Fibroblast of peridontal ligament (primary cell): ENCODE measurements at regions not wholly inside any gene's neighbourhood (a gene's known extent, or its start where the extent isn't known, plus 50 kb on each side); places are given as distances from the start of the nearest gene placed in this dataset.

Source experiments
- DNase-seq: peaks from one replicate; pipeline ENCODE4 v3.0.0-alpha.2; 2010; ENCODE audit errors: extremely low read depth

DNA sequence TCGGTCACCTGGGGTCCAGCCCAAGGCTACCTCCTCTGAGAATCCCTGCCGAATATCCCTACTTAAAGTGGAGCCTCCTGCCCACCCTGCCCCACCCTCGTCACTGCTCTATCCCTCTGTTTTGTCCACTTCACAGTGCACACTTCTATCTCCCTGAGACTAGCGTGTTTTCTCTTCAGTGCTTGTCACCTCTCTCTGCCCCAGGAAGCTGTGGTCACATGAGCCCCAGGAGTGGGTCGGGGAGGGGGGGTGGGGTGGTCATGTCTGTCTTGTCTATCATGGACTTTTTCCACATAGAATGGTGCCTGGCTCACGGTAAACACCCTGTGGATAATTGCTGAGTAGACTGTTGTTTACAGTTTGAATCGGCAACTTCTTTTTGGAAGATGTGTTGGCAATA, 673.6 kb downstream of the PTPRU start:
- no peak for DNase-seq

DNA sequence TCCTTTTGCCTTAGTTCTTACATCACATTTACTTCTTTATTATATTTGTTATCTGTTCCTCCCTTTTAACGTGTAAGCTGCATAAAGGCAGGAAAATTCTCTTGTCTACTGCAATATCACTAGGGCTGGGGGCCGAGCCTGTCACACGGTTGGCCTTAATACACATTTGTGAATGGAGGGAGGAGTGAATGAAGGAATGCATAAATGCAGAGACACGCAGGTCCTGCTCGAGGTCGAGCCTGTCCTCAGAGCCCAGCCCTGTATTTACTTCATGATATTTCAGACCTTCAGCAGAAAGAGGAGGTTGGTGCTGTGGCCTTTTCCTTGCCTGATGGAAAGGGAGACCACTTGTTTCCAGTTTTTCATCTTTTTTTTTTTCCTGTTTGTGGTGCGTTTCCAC, 671.3 kb downstream of the PTPRU start:
- no peak for DNase-seq

DNA sequence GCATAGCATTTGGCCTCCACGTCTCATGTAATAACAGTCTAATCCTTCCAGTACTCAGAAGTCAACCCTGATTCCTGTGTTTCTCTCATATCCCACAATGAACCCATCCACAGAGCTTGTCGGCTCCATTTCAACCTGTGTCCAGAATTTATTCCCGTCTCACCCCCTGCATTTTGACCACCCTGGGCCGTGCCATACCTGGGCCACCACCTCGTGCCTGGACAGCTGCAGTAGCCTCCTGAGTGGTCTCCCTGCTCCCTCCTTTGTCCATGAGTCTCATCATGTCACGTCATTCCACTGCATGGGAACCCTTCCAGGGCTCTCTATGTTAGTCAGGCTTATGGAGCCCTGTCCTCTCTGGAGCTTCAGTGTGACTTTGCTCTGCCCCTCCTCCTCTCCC, 670.6 kb downstream of the PTPRU start:
- DNase-seq: no peak

DNA sequence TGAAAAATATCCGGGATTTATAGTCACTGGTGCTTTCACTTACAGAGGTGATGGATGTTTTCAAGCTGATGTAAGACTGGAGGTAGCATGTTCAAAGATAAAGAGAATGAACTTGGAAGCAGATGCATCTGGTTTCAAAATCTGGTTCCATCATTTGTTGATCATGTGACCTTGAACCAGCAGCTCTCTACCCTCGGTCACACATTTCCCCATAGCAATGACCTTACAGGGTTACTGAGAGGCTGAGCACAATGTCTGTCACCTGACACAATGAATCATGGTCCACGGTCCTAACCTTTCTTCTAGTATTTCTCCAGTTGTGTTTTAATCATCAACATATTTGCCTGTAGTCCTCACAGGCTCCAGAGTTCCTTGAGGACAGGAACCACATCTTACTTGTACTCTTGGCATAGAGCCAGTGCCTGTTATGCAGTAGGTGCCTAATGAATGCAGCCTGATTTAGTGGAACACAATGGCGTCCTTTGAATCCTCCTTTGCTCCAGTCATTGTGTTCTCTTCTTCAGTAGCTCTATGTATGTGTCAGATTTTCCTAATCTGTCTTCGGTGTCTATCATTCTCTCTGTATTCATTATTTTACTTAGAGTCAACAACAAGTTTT, 667.3 kb downstream of the PTPRU start:
- DNase-seq: no peak

DNA sequence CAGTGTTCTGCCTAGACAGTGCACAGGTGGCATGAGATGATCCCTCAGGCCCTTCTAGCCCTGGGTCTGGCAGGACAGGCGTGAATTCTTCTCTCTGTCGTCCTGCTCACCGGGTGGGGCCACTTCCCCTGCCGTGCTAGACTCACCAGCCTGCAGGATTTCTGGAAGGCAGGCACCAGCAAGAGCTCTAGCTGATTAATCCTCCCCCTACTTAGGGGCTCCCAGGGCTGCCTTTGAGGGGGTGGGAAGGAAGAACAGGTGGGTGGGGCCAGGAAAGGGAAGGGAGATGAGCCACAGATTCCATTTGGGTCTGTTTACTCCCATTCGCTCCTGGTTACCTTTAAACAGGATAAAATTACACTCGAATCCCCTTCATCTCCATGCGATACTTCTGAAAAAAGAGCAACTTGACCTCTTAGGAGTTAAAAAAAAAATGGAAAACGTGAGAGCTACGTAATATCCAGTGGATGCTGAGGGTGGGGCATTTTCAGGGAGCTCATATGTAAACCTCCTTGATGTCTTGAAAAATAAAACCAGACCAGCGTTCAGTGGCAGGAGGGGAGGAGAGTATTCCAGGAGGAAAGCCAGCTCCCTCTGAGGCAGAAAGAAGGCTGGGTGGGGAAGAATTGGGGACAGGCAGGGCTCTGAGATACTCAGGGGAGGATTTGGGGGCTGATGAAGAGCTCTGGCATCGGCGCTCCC, 665.5 kb downstream of the PTPRU start:
- DNase-seq: no peak

DNA sequence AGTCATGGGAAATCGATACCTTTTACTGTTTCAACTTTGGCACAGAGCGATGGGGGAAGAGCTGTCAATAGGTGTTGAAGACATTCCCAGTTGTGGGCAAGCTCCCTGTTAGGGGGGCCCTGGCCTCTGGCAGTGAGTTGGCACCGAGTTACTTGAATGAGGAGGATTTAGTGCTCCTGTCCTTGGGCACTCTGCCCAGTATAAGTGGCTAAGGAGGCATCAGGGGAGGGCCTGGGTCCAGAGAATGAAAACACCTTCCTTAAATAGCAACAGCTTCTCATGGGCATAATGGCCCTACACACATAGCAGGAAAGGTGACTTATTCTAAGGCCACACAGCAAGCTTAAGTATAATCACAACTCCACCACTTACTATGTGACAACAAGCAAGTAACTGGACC, 664.4 kb downstream of the PTPRU start:
- DNase-seq: no peak

DNA sequence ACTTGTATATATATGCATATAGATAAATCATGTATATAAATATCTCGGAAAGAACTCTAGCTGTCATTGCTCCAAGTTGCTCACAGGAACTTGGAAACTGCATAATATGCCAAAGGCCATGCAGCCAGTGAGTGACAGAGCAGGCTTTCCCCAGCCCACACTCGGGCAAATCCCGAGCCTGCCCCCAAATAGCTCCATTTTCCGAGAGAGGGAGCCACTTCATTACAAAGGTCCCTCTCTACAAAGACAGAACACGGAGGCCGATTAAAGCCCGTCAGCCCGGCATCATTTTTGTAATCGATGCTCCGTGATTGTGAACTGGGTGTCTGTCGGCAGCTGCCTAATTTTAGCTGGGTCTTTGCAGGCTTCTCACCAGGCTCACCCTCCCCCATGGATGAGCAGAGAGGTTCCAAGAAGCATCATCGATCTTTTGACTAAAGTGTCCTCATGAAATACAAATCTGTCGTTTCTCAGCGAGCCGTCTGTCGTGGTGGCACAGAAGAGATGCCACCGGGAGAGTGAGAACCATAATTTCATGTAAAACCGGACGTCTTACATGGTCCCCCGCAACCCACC, 663.9 kb downstream of the PTPRU start:
- DNase-seq: no peak

DNA sequence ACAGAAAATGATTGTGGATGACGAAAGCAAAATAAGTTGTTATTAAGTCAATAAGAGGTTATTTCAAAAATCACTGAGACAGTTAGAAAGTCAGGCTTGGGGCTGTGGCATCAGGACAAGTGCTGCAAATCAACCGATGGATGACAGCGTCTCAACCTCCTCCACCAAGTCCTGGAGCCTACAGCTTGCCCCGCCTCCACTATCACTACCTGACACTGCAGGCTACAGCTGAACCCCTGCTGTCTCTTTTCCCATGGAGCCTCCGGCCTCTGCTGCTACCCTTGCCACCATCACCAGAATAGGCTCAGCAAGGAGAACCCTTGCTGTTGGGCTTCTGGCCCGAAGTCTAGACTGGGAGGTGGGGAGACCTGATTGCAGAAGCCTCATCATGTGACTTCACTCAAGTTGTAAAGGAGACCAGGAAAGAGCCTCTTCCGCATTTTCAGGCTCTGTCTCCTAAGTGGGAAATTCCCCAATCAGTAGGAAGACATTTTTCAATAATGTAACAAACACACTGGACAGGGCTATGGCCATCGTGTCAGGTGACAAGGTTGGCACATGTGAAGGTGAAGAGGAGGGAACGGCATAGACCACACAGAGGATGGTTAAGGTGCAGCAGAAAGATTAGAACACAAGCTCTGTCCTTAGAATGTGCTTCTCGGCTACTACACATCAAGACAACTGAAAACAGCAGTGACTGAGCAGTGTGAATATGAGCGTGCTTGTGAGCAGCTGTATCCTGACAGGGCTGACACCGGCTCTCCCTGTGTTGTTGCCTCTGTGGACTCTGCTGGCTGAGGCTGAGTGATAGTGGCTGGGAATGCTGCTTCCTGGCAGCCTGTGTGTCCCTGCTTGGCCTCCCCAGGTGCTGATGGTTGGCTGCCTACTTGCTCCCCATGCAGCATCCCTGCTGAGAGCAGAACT, 660.7 kb downstream of the PTPRU start:
- DNase-seq: no peak

DNA sequence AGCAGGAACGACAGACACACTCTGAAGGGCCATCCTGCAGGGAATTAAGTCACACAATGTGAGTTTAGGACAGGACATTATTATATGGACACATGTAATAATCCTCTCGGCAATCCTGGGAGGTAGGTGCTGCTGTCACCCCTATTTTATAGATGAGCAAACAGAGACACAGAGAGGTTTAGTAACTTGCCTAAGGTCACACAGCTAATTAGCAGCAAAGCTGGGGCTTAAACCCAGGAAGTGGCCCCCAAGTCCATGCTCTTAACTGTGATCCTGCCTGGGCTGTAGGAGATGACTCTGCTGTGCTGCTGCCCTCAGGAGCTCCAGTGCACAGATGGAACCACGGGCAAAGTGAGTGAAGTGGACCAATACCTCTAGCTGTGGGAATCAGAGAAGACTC, 660.0 kb downstream of the PTPRU start:
- no peak for DNase-seq

DNA sequence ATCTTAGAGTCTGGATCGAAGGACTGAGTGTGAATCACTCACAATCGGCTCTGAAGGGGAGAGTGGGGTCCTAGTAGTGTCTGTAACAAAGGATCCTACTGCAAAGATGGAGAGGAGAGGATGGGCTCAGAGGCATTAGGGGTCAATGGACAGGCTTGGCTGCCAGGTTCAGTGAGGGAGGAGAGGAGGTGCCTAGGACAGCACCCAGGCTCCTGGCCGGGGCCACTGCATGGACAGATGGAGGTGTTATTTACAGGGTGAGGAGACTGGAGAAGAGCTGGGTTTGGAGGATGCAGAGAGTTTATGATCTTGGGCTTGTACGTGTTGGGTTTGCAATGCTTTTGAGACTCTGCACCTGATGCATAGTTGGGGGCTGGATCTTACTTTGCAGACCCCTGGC, 658.9 kb downstream of the PTPRU start:
- DNase-seq: no peak

DNA sequence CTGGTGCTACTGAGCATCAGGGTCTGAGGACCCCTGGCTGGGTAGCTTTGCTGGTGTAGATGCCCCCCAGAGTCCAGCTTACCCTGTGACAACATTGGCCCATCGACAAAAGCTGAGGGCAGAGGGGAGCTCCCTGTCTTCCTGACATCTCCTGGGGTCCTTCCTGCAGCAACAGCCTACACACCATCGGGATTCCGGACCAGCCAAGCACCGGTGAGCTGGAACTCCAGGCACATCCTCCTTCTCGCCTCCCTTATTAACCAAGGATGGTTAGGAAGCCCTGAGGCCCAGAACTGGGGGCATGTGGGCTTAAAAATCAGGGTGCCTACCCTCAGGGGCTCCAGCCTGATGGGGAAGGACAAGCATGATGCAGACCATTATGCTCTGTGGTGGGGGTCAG, 658.0 kb downstream of the PTPRU start:
- no peak for DNase-seq

DNA sequence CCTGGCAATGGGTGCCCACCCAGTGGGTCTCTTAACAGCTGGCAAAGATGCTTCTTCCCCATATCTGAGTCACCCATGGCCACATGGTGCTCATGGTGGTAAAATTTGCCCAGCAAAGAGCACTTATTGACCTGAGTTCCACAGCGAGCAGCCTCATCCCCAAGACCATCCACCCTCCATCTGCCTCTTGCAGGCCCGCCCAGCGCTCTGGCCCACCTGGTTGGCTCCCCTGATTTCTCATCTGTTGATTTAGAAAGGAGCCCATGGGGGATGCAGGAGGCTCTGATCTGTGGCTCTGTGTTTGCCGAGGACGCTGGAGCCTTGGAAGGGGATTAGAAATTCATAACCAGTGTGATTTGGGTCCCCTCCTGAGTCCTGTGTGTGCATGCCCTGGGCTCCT, 657.5 kb downstream of the PTPRU start:
- no peak for DNase-seq

DNA sequence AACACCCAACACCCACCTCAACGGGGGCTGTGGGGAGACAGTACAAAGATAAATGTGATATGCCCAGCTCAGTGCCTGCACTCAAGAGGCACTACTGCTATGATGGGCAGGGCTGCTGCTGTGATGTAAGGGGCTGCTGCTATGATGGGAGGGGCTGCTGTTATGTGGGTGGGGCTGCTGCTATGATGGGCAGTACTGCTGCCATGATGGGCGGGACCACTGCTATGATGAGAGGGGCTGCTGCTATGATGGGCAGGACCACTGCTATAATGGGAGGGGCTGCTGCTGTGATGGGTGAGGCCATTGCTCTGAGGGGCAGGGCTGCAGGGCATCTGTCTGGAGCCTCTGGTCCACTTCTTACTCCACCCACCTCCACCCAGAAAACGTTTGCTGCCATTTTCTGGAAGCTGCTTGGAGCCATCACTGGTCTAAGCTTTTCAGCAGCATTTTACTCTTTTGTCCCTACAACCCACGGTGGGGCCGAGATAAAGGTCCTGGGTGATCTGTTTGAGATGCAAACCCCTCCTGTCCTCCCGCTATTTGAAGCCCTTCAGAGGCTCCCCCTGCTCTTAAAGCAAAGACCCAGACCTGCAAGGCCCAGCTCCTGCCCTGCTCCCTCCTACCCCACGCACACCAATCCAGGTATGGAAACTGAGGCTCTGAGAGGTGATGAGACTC, 656.9 kb downstream of the PTPRU start:
- DNase-seq: no peak

DNA sequence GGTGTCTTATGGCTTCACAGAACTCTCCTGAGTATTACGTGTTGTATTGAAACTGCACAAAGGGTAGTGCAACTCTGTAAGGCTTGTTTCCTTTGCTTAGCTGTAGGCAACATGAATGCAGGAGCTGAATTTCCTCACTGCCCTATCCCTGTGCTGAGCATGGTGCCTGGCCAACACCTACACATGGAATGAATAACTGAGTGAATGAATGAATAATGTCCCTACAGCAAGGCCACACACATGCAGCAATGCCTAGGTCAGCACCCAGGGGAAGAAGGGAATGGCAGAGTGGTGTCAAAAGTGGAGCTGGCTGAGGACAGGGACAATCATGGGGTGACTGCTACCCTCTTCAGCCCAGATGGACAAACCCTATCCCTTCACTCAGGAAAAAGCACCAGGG, 655.9 kb downstream of the PTPRU start:
- no peak for DNase-seq

DNA sequence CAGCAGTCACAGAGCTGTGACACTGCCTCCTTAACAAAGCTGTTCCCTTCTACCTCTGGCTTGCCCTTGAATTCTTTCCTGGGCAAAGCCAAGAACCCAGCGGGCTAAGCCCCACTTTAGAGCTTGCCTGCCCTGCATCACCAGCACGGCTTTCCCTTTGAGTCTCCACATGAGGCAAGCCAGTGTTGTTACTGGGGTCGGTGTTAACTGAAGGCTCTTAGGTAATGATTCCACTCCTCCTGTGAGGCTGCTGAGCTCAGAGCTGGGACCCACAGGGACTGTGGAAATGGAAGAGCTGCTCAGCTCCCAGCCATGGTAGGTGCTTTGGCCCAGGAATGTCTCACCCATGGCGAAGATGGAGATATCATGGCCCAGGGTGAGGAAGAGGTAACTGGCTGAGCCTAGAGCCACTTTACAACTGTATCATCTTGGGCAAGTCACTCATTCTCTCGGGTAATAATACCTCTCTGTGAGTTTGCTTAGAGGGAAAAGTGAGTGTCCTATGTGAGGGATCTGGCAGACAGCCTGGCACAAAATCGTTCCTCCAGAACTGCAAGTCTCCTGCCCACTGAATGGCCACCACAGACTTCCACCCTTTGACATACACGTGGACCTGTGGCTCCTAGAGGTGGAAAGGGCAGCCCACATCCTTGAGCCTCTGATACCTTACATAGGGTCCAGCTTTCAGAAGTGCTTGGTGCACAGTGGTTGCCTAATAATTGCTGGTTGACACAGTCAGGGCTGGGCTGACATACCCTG, 654.1 kb downstream of the PTPRU start:
- DNase-seq: no peak

DNA sequence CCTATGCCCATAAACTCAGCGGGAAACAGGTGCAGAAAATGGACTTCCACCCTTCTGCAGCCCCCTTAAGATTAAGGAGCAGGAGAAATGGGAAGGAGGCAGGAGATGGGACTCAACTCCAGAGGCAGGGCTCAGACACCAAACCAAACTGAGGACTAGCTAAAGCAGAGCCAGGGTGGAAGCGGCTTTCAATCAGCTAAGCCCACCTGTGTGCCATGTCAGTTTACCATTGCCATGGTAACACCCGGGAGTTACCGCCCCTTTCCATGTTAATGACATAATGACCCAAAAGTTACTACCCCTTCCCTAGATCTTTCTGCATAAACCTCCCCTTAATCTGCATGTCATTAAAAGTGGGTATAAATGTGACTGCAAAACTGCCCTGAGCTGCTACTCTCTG, 653.5 kb downstream of the PTPRU start:
- DNase-seq: no peak

DNA sequence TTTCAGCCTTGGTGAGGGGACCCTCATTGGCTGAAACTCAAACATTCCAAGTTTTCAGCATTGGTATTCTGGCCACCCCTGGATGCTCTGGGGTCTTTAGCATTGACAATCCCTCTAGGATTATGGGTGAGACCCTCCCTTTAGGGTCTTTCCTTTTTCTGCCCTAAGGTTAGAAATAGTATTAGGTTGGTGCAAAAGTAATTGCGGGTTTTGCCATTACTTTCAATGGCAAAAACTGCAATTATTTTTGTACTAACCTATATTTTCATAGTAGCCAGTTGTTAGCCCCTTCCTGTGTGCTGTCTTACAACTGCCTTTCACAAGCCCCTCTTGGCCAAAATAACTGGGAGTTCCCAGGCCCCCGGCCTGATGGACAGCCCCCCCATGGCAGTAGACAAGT, 648.4 kb downstream of the PTPRU start:
- DNase-seq: no peak

DNA sequence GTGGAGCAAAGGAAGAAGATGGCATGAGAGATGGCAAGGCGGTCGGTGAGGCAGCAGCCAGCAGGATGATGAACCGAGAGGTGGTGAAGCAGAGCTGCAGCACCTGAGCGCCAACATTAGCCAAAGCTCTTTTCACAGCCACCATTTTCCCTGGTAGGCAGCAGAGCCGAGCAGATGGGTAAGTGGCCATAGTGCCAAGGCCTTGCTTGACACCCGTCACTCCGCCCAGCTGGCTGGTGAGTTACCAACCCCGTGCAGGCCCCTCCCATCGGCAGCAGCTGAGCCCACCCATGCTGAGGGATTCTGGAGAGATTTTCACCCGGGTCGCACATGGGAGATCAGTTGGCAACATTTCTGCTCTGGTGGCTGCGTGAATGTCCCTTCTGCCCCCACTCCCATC, 647.7 kb downstream of the PTPRU start:
- no peak for DNase-seq

DNA sequence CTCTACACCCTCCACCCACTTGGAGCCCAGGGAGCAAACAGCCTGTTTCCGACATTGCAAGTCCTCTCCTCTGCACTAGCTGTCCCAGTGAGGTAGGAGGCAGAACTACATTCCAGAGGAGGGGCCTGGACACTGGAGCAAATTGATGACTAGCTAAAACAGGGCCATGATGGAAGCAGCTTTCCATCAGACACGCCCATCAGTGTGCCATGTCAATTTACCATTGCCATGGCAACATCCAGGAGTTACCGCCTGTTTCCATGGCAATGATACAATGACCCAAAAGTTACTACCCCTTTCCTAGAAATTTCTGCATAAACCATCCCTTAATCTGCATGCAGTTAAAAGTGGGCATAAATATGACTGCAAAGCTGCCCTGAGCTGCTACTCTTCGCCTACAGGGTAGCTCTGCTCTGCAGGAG, 647.1 kb downstream of the PTPRU start:
- no peak for DNase-seq

DNA sequence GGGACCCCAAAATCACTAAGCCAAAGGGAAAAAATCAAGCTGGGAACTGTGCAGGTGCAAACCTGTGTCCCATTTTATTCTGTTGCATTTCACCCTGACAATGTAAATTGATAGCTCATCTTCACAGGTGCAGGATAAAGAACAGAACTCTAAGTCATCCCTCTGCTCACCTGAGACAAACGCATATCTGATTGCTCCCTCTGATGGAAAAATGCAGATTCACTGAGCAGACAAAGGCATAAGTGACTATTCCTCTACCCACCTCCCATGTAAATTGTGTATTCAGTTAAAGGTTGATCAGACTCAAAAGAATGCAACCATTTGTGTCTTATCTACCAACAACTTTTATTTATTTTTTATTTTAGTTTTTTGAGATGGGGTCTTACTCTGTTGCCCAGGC, 644.2 kb downstream of the PTPRU start:
- DNase-seq: no peak

DNA sequence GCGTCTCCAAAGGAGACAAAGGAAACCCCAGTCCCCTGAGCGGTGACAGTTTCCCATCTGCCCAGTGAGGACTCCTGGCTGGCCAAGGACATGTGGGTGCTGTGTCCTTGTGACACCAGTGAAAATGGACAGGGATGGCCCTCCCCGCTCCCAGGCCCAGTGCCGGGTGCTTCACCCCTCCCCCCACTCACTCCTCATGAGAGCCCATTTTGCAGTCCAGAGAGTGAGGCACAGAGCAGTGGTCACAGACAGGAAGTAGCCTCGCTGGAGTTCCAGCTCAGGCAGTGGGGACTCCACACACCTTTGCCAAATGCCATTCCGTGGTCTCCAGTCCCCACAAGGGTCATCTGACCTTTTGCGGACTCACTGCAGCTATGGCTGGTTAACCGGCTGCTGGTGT, 642.9 kb downstream of the PTPRU start:
- no peak for DNase-seq
